GM19455 (cell line): ENCODE measurements at regions not wholly inside any gene's neighbourhood (a gene's known extent, or its start where the extent isn't known, plus 50 kb on each side); places are given as distances from the start of the nearest gene placed in this dataset.
"Not testable (repeated sequence)": the region's sequence is repeated elsewhere in the genome, so short reads cannot be mapped to it uniquely, and the experiment has no call there.

ENCODE experiments used
- ATAC-seq: cut with Tn5 transposase; IDR thresholded peaks from one replicate; pipeline ENCODE4 v1.9.1; 2021; ENCODE audit not compliant: unreplicated experiment

GRCh38 chr2:106261871-106262321 is 67.8 kb upstream of the UXS1 start:
- no peak for ATAC-seq

GRCh38 chr2:106258859-106259258 is 64.8 kb upstream of the UXS1 start:
- not testable (repeated sequence) for ATAC-seq

GRCh38 chr2:106257830-106258229 is 63.7 kb upstream of the UXS1 start:
- ATAC-seq, result no peak

GRCh38 chr2:106257135-106257534 is 63.0 kb upstream of the UXS1 start:
- ATAC-seq, result no peak

DNA sequence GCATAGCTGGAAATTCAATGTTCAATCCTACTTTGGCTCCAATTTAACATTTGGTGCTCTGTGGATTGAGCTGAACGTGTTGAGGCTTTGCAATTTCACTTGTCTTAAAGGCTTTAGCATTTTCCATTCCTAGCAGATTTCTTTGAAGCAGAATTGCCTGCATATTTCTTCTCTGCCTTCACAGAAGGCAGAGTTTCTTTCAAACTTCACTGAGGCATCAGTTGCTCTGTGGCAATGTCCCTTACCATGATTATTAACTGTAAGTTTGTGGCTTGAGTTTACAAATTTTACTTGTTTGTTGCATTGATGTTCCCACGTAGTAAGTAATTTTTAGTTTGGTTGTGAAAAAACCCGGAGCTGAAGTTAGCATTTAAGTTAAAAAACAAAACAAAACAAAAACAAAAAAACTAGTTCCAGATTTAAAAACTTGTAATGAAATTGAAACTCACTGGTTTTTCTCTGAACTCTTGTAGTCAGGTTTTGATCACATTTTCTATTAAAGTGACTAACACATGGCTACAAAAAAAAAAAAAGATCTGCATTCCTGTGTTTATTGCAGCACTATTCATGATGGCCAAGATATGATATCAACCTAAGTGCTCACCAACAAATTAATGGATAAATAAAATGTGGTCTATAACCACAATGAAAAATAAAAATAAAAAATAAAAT is 55.2 kb upstream of the UXS1 start:
- ATAC-seq, result not testable (repeated sequence)

DNA sequence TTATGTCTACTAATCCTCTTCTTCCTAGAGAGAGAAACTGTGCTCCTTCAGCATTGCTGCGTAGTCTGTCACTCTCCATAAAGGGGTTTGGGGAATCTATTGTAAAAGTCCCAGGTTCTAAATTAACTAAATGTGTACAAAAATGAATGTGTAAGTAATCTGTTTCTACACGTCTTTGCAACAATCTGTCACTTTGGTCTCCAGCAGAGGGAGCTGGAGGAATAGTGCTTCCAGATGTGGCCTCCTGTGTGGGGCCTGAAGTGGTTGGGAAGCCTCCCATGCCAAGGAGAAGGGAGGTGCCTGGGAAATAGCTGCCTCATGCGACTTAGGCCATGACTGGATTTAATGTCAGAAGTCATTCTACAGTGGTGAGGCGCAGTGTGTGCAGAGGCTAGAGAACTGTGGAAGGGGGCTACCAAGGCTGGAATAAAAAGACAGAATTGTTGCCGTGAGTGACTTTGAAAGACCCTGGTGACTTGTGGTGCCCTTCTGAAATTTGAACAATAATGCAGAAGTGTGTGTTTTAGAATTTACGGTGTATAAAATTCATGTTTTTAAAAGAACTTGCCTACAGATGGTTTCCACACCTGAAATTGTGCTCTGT is 54.5 kb upstream of the UXS1 start:
- ATAC-seq, result not testable (repeated sequence)
